Inflammatory macrophage treated with lipopolysaccharide for 4 hours (primary cell): ENCODE measurements at regions not wholly inside any gene's neighbourhood (a gene's known extent, or its start where the extent isn't known, plus 50 kb on each side); places are given as distances from the start of the nearest gene placed in this dataset.
A peak's percentile ranks its signal among the peaks of the same experiment; 100 is the strongest.

ENCODE experiments used
- DNase-seq: peaks from one replicate; pipeline ENCODE4 v3.0.0-alpha.2; 2020

GRCh38 chr6:139846538-139847456 lies 472.3 kb upstream of the CITED2 start:
- DNase-seq, result peak; percentile 59

- no peak for DNase-seq
These were observed 470.5 kb upstream of the CITED2 start for GRCh38 chr6:139844907-139845306.

GRCh38 chr6:139841794-139842215 lies 467.4 kb upstream of the CITED2 start:
- peak; percentile 88 for DNase-seq

- peak; percentile 97 for DNase-seq
These were observed 465.2 kb upstream of the CITED2 start for GRCh38 chr6:139839506-139840156.

GRCh38 chr6:139834232-139834631 lies 459.8 kb upstream of the CITED2 start:
- no peak for DNase-seq

- no peak for DNase-seq
These were observed 459.1 kb upstream of the CITED2 start for GRCh38 chr6:139833592-139833991.

GRCh38 chr6:139832493-139833305 lies 458.3 kb upstream of the CITED2 start:
- DNase-seq, result no peak

- DNase-seq, result no peak
These were observed 455.1 kb upstream of the CITED2 start for GRCh38 chr6:139829576-139829975.

GRCh38 chr6:139828751-139829519 lies 454.5 kb upstream of the CITED2 start:
- DNase-seq, result no peak

- DNase-seq, result no peak
These were observed 451.5 kb upstream of the CITED2 start for GRCh38 chr6:139825935-139826374.

GRCh38 chr6:139824864-139825263 lies 450.4 kb upstream of the CITED2 start:
- DNase-seq, result no peak

- DNase-seq, result no peak
These were observed 449.3 kb upstream of the CITED2 start for GRCh38 chr6:139823808-139824126.

GRCh38 chr6:139823099-139823807 lies 448.8 kb upstream of the CITED2 start:
- no peak for DNase-seq

GRCh38 chr6:139821676-139822223 lies 447.3 kb upstream of the CITED2 start:
- DNase-seq, result no peak

- no peak for DNase-seq
These were observed 445.8 kb upstream of the CITED2 start for GRCh38 chr6:139820210-139820609.

- no peak for DNase-seq
These were observed 445.3 kb upstream of the CITED2 start for GRCh38 chr6:139819776-139820175.

GRCh38 chr6:139812939-139813338 lies 438.5 kb upstream of the CITED2 start:
- DNase-seq, result no peak

- DNase-seq, result no peak
These were observed 427.3 kb upstream of the CITED2 start for GRCh38 chr6:139801571-139802321.

GRCh38 chr6:139800837-139801236 lies 426.4 kb upstream of the CITED2 start:
- DNase-seq, result peak; percentile 45

GRCh38 chr6:139790527-139790926 lies 416.1 kb upstream of the CITED2 start:
- DNase-seq, result no peak
